Endothelial cell of umbilical vein (primary cell): ENCODE measurements at regions not wholly inside any gene's neighbourhood (a gene's known extent, or its start where the extent isn't known, plus 50 kb on each side); places are given as distances from the start of the nearest gene placed in this dataset.

Experiments
- BruUV-seq: library from RNA; stranded (reverse); fragments of 400-500 nt; replicated peaks from 2 replicates; lab custom pipeline; 2021; lab: Mats Ljungman, UMichigan
- CTCF ChIA-PET: fragments of 300-600, 350-600 bp; sonication (Branson Sonifier 250); formaldehyde crosslinking; loops from one replicate; lab custom pipeline; 2021; ENCODE audit warnings: antibody characterized with exemption, inconsistent platforms; lab: Charles Lee
- POLR2A ChIA-PET: fragments of 300-600, 350-600 bp; sonication (Branson Sonifier 250); formaldehyde crosslinking; loops from one replicate; lab custom pipeline; 2021; ENCODE audit warnings: antibody characterized with exemption, inconsistent platforms; lab: Charles Lee
- DNase-seq: peaks from one replicate; pipeline ENCODE4 v3.0.0-alpha.2; 2011; ENCODE audit warnings: low read depth, low spot score
- FAIRE-seq: peaks from 2 replicates; lab custom pipeline; 2011; peaks lifted over from hg19 to GRCh38; lab: Jason Lieb, UNC
- H2AFZ ChIP-seq: 2 replicates; pipeline ENCODE4 v1.6.0; 2012; ENCODE audit warnings: low read depth, low read length, control low read depth, inconsistent platforms
- H3K27ac ChIP-seq: 2 replicates; pipeline ENCODE4 v1.5.1; 2011; ENCODE audit warnings: low read depth, mild to moderate bottlenecking, control low read depth, low read length, moderate library complexity; ENCODE audit not compliant: insufficient read depth
- H3K27me3 ChIP-seq, 2 experiments: 2 replicates each; pipeline versions ENCODE4 v1.6.0 to v1.6.1; 2011; ENCODE audit warnings: low read length in 2 of 2, mixed read lengths in 1 of 2; ENCODE audit not compliant: control insufficient read depth in 2 of 2, insufficient read depth in 2 of 2
- H3K36me3 ChIP-seq, 2 experiments: 2 replicates in 1 of 2; 3 replicates in 1 of 2; pipeline ENCODE4 v1.5.1; 2011; ENCODE audit warnings: low read length in 2 of 2, mild to moderate bottlenecking in 1 of 2, moderate library complexity in 1 of 2; ENCODE audit not compliant: control insufficient read depth in 2 of 2, insufficient read depth in 2 of 2; ENCODE audit errors: extremely low read depth in 1 of 2
- H3K4me1 ChIP-seq: 3 replicates; pipeline ENCODE4 v1.5.1; 2011; ENCODE audit warnings: mild to moderate bottlenecking, low read length; ENCODE audit not compliant: control insufficient read depth, insufficient read depth; ENCODE audit errors: extremely low read depth
- H3K4me2 ChIP-seq: 2 replicates; pipeline ENCODE4 v1.6.1; 2011; ENCODE audit warnings: low read length, control low read depth, mixed read lengths; ENCODE audit not compliant: insufficient read depth
- H3K4me3 ChIP-seq, 3 experiments: fragments of 200-600 bp in 1 of 3; sonication (generic), shearing (Covaris generic) in 1 of 3; replicated peaks in 1 of 3; 2 replicates each; pipeline ENCODE4 v1.5.1; 2011 to 2016; ENCODE audit warnings: control low read depth in 3 of 3, low read length in 3 of 3, mild to moderate bottlenecking in 2 of 3, inconsistent platforms in 1 of 3, low read depth in 1 of 3, moderate library complexity in 1 of 3; ENCODE audit not compliant: insufficient read depth in 1 of 3
- H3K79me2 ChIP-seq: 2 replicates; pipeline ENCODE4 v1.6.0; 2012; ENCODE audit warnings: low read length, inconsistent platforms; ENCODE audit not compliant: control insufficient read depth, insufficient read depth
- H3K9ac ChIP-seq: replicated peaks from 2 replicates; pipeline ENCODE3; 2011; ENCODE audit warnings: low read length, control low read depth; ENCODE audit not compliant: insufficient read depth; ENCODE audit errors: extremely low read depth
- H3K9me1 ChIP-seq: replicated peaks from 3 replicates; pipeline ENCODE4 v1.6.0; 2011; ENCODE audit warnings: mild to moderate bottlenecking, low read length; ENCODE audit not compliant: control insufficient read depth, insufficient read depth; ENCODE audit errors: extremely low read depth
- H3K9me3 ChIP-seq: replicated peaks from 2 replicates; pipeline ENCODE4 v1.5.1; 2012; ENCODE audit warnings: low read length, inconsistent platforms; ENCODE audit not compliant: control insufficient read depth, insufficient read depth
- H4K20me1 ChIP-seq: replicated peaks from 2 replicates; pipeline ENCODE3; 2011; ENCODE audit warnings: mild to moderate bottlenecking, low read length; ENCODE audit not compliant: control insufficient read depth, insufficient read depth; ENCODE audit errors: extremely low read depth
- CTCF ChIP-seq, 2 donors: IDR thresholded peaks; 1 replicate in 1 of 2; 2 replicates in 1 of 2; pipeline ENCODE4 v1.5.1; 2011; ENCODE audit warnings: low read length in 2 of 2, mild to moderate bottlenecking in 2 of 2, moderate library complexity in 2 of 2, control low read depth in 1 of 2, inconsistent platforms in 1 of 2, low read depth in 1 of 2; ENCODE audit not compliant: insufficient read depth in 1 of 2; ENCODE audit errors: extremely low read depth in 1 of 2
- EZH2 ChIP-seq: IDR thresholded peaks from 2 replicates; pipeline ENCODE4 v1.6.1; 2012; ENCODE audit warnings: borderline replicate concordance, low read depth, mild to moderate bottlenecking, moderate library complexity, low read length, inconsistent platforms; ENCODE audit not compliant: severe bottlenecking
- FOS ChIP-seq: IDR thresholded peaks from 2 replicates; pipeline ENCODE4 v1.6.1; 2011; ENCODE audit warnings: mild to moderate bottlenecking, low read length, moderate library complexity, borderline replicate concordance; ENCODE audit not compliant: insufficient read depth
- GATA2 ChIP-seq: IDR thresholded peaks from 2 replicates; pipeline ENCODE4 v1.7.0; 2011; ENCODE audit warnings: low read depth, mild to moderate bottlenecking, moderate library complexity, mixed read lengths, low read length; ENCODE audit not compliant: insufficient read length, insufficient read depth
- JUN ChIP-seq: IDR thresholded peaks from 2 replicates; pipeline ENCODE4 v1.6.1; 2011; ENCODE audit warnings: borderline replicate concordance, low read depth; ENCODE audit not compliant: insufficient read length, insufficient read depth
- MYC ChIP-seq: IDR thresholded peaks from one replicate; pipeline ENCODE4 v1.6.1; 2011; ENCODE audit warnings: mild to moderate bottlenecking, low read depth, low read length
- POLR2A ChIP-seq: IDR thresholded peaks from 2 replicates; pipeline ENCODE4 v1.6.1; 2012; ENCODE audit warnings: low read depth, mild to moderate bottlenecking, control low read depth, low read length
- POLR2AphosphoS5 ChIP-seq: IDR thresholded peaks from 2 replicates; pipeline ENCODE4 v1.6.1; 2012; ENCODE audit warnings: low read depth, mild to moderate bottlenecking, control low read depth, low read length, moderate library complexity; ENCODE audit not compliant: insufficient read depth
- dilution Hi-C: fragments of 300-500 bp; cut with MboI; formaldehyde crosslinking; loops from one replicate; pipeline ENCODE4 v1.15.0; 2019; ENCODE audit warnings: low sequenced_read_pairs; ENCODE audit not compliant: extremely low pct_ligation_motif_present
- intact Hi-C: fragments of 100-400 bp; cut with micrococcal nuclease; formaldehyde crosslinking; loops from one replicate; pipeline ENCODE4 v1.10.0; 2022
- TF ChIP-seq, protein P1 (sequence below): IDR thresholded peaks from 2 replicates; pipeline ENCODE4 v1.6.1; 2011; ENCODE audit not compliant: insufficient read depth, insufficient read length

DNA sequence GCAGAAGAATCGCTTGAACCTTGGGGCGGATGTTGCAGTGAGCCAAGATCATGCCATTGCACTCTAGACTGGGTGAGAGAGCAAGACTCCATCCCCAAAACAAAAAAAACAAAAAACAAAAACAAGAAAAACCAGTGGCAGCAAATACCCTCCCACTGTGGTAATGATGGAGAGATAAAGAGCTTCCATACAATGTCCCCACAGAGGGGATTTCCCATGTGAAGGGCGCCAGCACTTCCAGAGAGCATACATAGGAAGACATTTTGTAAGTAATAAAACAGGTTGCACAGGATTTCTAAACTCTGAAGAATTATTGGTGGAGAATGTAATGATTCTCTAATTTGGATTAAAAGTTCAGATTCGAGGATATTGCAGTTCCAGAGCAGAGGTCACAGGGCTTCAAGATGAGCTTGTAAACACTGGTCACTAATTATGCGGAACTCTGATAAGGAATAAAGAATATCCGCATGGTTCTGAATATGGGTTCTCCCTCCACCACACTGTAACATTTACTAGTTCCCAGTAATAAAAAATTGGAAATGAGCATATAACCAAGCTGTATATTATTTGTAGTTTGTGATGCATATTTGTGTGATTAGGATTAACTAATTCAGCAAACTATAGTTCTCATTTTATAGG, 290.1 kb upstream of the SLC10A2 start:
- Histone ChIP-seq H3K9me3 (peaks cover 5% of the 10 kb centered on the region), H3K36me3 (no peaks in the 10 kb centered on the region), H3K27me3 (no peaks in the 10 kb centered on the region), H3K9me1 (no peaks in the 10 kb centered on the region), H4K20me1 (no peaks in the 10 kb centered on the region), H2AFZ (no peak overlapping the region), H3K4me3 (no peak overlapping the region), H3K27ac (no peak overlapping the region), H3K79me2 (no peaks in the 10 kb centered on the region), H3K9ac (no peak overlapping the region), H3K4me2 (no peak overlapping the region), H3K4me1 (no peaks in the 10 kb centered on the region)
- DNase-seq = no peak
- FAIRE-seq = no peak
- dilution Hi-C loops = no loop called here
- ChIA-PET CTCF (no interaction called here), POLR2A (no interaction called here)
- intact Hi-C loops = no loop called here
- TF ChIP-seq FOS (no peak), EZH2 (no peak), CTCF (IDR thresholded peaks at IDR 0.05; ENCODE audit: extremely low read depth in 1 of 2, insufficient read depth in 1 of 2, low read depth in 1 of 2, low read length in 2 of 2) (no peak)
- BruUV-seq = no TSS peak

- dilution Hi-C loops = no loop called here
- Histone ChIP-seq H4K20me1 (no peaks in the 10 kb centered on the region), H3K27me3 (no peaks in the 10 kb centered on the region), H3K27ac (no peak overlapping the region), H3K9me3 (peaks cover 6% of the 10 kb centered on the region), H3K4me3 (no peak overlapping the region), H3K79me2 (no peaks in the 10 kb centered on the region), H3K9me1 (no peaks in the 10 kb centered on the region), H3K36me3 (no peaks in the 10 kb centered on the region), H3K4me2 (no peak overlapping the region), H3K4me1 (no peaks in the 10 kb centered on the region), H2AFZ (no peak overlapping the region), H3K9ac (no peak overlapping the region)
- TF ChIP-seq POLR2A (no peak), JUN (no peak), GATA2 (no peak), POLR2AphosphoS5 (no peak), EZH2 (no peak), MYC (no peak), FOS (no peak), CTCF (IDR thresholded peaks at IDR 0.05; ENCODE audit: extremely low read depth in 1 of 2, insufficient read depth in 1 of 2, low read depth in 1 of 2, low read length in 2 of 2) (no peak)
- TF ChIP-seq, protein P1, sequence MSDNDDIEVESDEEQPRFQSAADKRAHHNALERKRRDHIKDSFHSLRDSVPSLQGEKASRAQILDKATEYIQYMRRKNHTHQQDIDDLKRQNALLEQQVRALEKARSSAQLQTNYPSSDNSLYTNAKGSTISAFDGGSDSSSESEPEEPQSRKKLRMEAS = no peak
- BruUV-seq = no TSS peak
- FAIRE-seq = no peak
- POLR2A ChIA-PET = no interaction called here
- intact Hi-C loops = no loop called here
- CTCF ChIA-PET = no interaction called here
- DNase-seq = no peak
Measured at GRCh38 chr13:103354171-103354570, 288.0 kb upstream of the SLC10A2 start.
